IMR-90 (cell line): ENCODE measurements at regions not wholly inside any gene's neighbourhood (a gene's known extent, or its start where the extent isn't known, plus 50 kb on each side); places are given as distances from the start of the nearest gene placed in this dataset.

Experiments
- ATAC-seq: fragments of 200-7000 bp; cut with Tn5 transposase; 2 replicates; pipeline ENCODE4 v1.9.1; 2020; ENCODE audit warnings: low read depth, mild to moderate bottlenecking, moderate library complexity
- BruUV-seq: library from RNA; stranded (reverse); fragments of 400-500 nt; replicated peaks from 2 replicates; lab custom pipeline; 2021; lab: Mats Ljungman, UMichigan
- CTCF ChIA-PET: fragments of 300-600 bp; formaldehyde crosslinking; extraction: SDS; loops from one replicate; lab custom pipeline; 2021; ENCODE audit warnings: antibody characterized with exemption; lab: Yijun Ruan, JAX
- POLR2A ChIA-PET: fragments of 300-600 bp; sonication (Branson Sonifier 250); formaldehyde crosslinking; loops from one replicate; lab custom pipeline; 2022; ENCODE audit warnings: antibody characterized with exemption; ENCODE audit not compliant: unreplicated experiment; lab: Charles Lee
- DNase-seq: peaks from one replicate; pipeline ENCODE4 v3.0.0; 2013
- H2AFZ ChIP-seq: replicated peaks from 2 replicates; pipeline ENCODE3; 2013; ENCODE audit warnings: low read length, mild to moderate bottlenecking; ENCODE audit not compliant: poor library complexity
- H2AK5ac ChIP-seq: 2 replicates; pipeline ENCODE4 v1.6.1; 2013; ENCODE audit warnings: low read depth, low read length, inconsistent platforms
- H2AK9ac ChIP-seq: replicated peaks from 2 replicates; pipeline ENCODE3; 2013; ENCODE audit warnings: mild to moderate bottlenecking, low read depth, low read length, moderate library complexity; ENCODE audit not compliant: poor library complexity
- H2BK120ac ChIP-seq: 2 replicates; pipeline ENCODE4 v1.6.1; 2013; ENCODE audit warnings: low read depth, low read length, inconsistent platforms
- H2BK15ac ChIP-seq: 3 replicates; pipeline ENCODE4 v1.6.1; 2013; ENCODE audit warnings: low read depth, low read length, inconsistent platforms
- H2BK20ac ChIP-seq: 2 replicates; pipeline ENCODE4 v1.6.1; 2013; ENCODE audit warnings: low read depth, mild to moderate bottlenecking, inconsistent platforms, low read length, moderate library complexity
- H2BK5ac ChIP-seq: 2 replicates; pipeline ENCODE4 v1.6.1; 2013; ENCODE audit warnings: mild to moderate bottlenecking, low read depth, low read length, inconsistent platforms; ENCODE audit not compliant: poor library complexity, severe bottlenecking
- H3K14ac ChIP-seq: replicated peaks from 2 replicates; pipeline ENCODE4 v1.6.1; 2013; ENCODE audit warnings: low read depth, low read length, inconsistent platforms
- H3K18ac ChIP-seq: 2 replicates; pipeline ENCODE4 v1.6.1; 2013; ENCODE audit warnings: low read depth, low read length, control low read depth
- H3K23ac ChIP-seq: 2 replicates; pipeline ENCODE4 v1.6.1; 2013; ENCODE audit warnings: low read depth, low read length, inconsistent platforms
- H3K27ac ChIP-seq: 2 replicates; pipeline ENCODE4 v1.5.1; 2013; ENCODE audit warnings: mild to moderate bottlenecking, control low read depth, low read length; ENCODE audit not compliant: insufficient read depth
- H3K27me3 ChIP-seq: 2 replicates; pipeline ENCODE4 v1.6.1; 2013; ENCODE audit warnings: low read length; ENCODE audit not compliant: control insufficient read depth, insufficient read depth
- H3K36me3 ChIP-seq: 2 replicates; pipeline ENCODE4 v1.6.1; 2013; ENCODE audit warnings: low read length, mixed read lengths; ENCODE audit not compliant: control insufficient read depth, insufficient read depth
- H3K4ac ChIP-seq: 2 replicates; pipeline ENCODE4 v1.6.1; 2013; ENCODE audit warnings: low read depth, low read length, inconsistent platforms
- H3K4me1 ChIP-seq: 2 replicates; pipeline ENCODE4 v1.6.1; 2013; ENCODE audit warnings: low read length, mixed read lengths; ENCODE audit not compliant: control insufficient read depth, insufficient read depth
- H3K4me2 ChIP-seq: 2 replicates; pipeline ENCODE4 v1.6.1; 2013; ENCODE audit warnings: low read depth, mild to moderate bottlenecking, control low read depth, low read length, moderate library complexity
- H3K4me3 ChIP-seq: 2 replicates; pipeline ENCODE4 v1.5.1; 2013; ENCODE audit warnings: low read depth, mild to moderate bottlenecking, control low read depth, low read length, moderate library complexity; ENCODE audit not compliant: insufficient read depth
- H3K56ac ChIP-seq: 2 replicates; pipeline ENCODE4 v1.6.1; 2013; ENCODE audit warnings: low read length, inconsistent platforms; ENCODE audit not compliant: insufficient read depth; ENCODE audit errors: extremely low read depth
- H3K79me1 ChIP-seq, 2 experiments: 2 replicates each; pipeline ENCODE4 v1.6.1; 2013; ENCODE audit warnings: low read length in 2 of 2, inconsistent platforms in 1 of 2, low read depth in 1 of 2
- H3K9ac ChIP-seq: 2 replicates; pipeline ENCODE4 v1.6.1; 2013; ENCODE audit warnings: low read depth, low read length, control low read depth
- H3K9me1 ChIP-seq: 2 replicates; pipeline ENCODE4 v1.6.1; 2013; ENCODE audit warnings: low read length, inconsistent platforms; ENCODE audit not compliant: insufficient read depth
- H3K9me3 ChIP-seq: 2 replicates; pipeline ENCODE4 v1.6.1; 2013; ENCODE audit warnings: low read length; ENCODE audit not compliant: control insufficient read depth, insufficient read depth
- H4K20me1 ChIP-seq: 2 replicates; pipeline ENCODE4 v1.6.1; 2013; ENCODE audit warnings: low read length, inconsistent platforms; ENCODE audit not compliant: insufficient read depth
- H4K5ac ChIP-seq: 2 replicates; pipeline ENCODE4 v1.6.1; 2013; ENCODE audit warnings: mild to moderate bottlenecking, low read depth, low read length, control low read depth
- H4K8ac ChIP-seq, 2 experiments: 2 replicates each; pipeline ENCODE4 v1.6.1; 2013; ENCODE audit warnings: low read depth in 2 of 2, low read length in 2 of 2, control low read depth in 1 of 2, inconsistent platforms in 1 of 2
- H4K91ac ChIP-seq: 2 replicates; pipeline ENCODE4 v1.6.1; 2013; ENCODE audit warnings: low read depth, low read length, inconsistent platforms; ENCODE audit not compliant: insufficient read depth
- BHLHE40 ChIP-seq: fragments of 150-350 bp; IDR thresholded peaks from 2 replicates; pipeline ENCODE4 v1.6.1; 2016; ENCODE audit warnings: mild to moderate bottlenecking, low read depth, low read length
- CEBPB ChIP-seq: IDR thresholded peaks from 2 replicates; pipeline ENCODE4 v1.6.1; 2012; ENCODE audit warnings: low read depth, low read length, improper control_type of control experiment
- CHD1 ChIP-seq: IDR thresholded peaks from 2 replicates; pipeline ENCODE4 v1.6.1; 2012; ENCODE audit warnings: low read depth, low read length, improper control_type of control experiment
- FOS ChIP-seq: fragments of 150-350 bp; IDR thresholded peaks from 2 replicates; pipeline ENCODE4 v1.6.1; 2016; ENCODE audit warnings: low read depth, low read length
- MAFK ChIP-seq: IDR thresholded peaks from 2 replicates; pipeline ENCODE4 v1.6.1; 2012; ENCODE audit warnings: low read depth, low read length, improper control_type of control experiment
- MXI1 ChIP-seq: IDR thresholded peaks from 2 replicates; pipeline ENCODE4 v1.6.1; 2012; ENCODE audit warnings: low read depth, mild to moderate bottlenecking, low read length, moderate library complexity, borderline replicate concordance
- NFE2L2 ChIP-seq: fragments of 150-350 bp; IDR thresholded peaks from 2 replicates; pipeline ENCODE4 v1.6.1; 2016; ENCODE audit warnings: low read depth, mild to moderate bottlenecking, low read length
- POLR2A ChIP-seq: IDR thresholded peaks from 2 replicates; pipeline ENCODE4 v1.6.1; 2012; ENCODE audit warnings: mild to moderate bottlenecking, low read depth, low read length
- RAD21 ChIP-seq: IDR thresholded peaks from 2 replicates; pipeline ENCODE4 v1.6.1; 2012; ENCODE audit warnings: low read length, improper control_type of control experiment
- RCOR1 ChIP-seq: IDR thresholded peaks from 2 replicates; pipeline ENCODE4 v1.6.1; 2012; ENCODE audit warnings: mild to moderate bottlenecking, low read length, improper control_type of control experiment; ENCODE audit not compliant: insufficient replicate concordance
- RFX5 ChIP-seq: IDR thresholded peaks from 2 replicates; pipeline ENCODE4 v1.8.0; 2012; ENCODE audit warnings: low read depth, mild to moderate bottlenecking, low read length, moderate library complexity
- SMC3 ChIP-seq: fragments of 150-350 bp; IDR thresholded peaks from 2 replicates; pipeline ENCODE4 v1.6.1; 2016; ENCODE audit warnings: low read depth, mild to moderate bottlenecking, antibody characterized with exemption, low read length, moderate library complexity
- WGBS, 2 experiments: methylation state at CpG; one replicate each; pipeline versions ENCODE4 v1.1.5 to v1.1.7; 2013; ENCODE audit warnings: missing lambda C conversion rate in 2 of 2; ENCODE audit not compliant: insufficient read length in 1 of 2; ENCODE audit errors: extremely low coverage in 2 of 2; 5-methylcytosine and 5-hydroxymethylcytosine counted together
- dilution Hi-C: fragments of 300-500 bp; cut with HindIII; formaldehyde crosslinking; loops from one replicate; pipeline ENCODE4 v1.14.3; 2018; ENCODE audit warnings: low sequenced_read_pairs; ENCODE audit not compliant: unreplicated experiment
- in situ Hi-C: fragments of 300-500 bp; cut with MboI; formaldehyde crosslinking; loops from 3 replicates; pipeline ENCODE4 v1.14.3; 2019; ENCODE audit warnings: low sequenced_read_pairs, inconsistent platforms, mixed read lengths
- intact Hi-C: fragments of 100-400 bp; cut with micrococcal nuclease; formaldehyde crosslinking; loops from 2 replicates; pipeline ENCODE4 v1.10.0; 2022
- TF ChIP-seq, protein P1 (sequence below): conservative IDR thresholded peaks from 2 replicates; pipeline ENCODE4 v1.5.1; 2012; ENCODE audit warnings: mild to moderate bottlenecking, low read depth, low read length, improper control_type of control experiment
- TF ChIP-seq, protein P2 (sequence below): fragments of 150-350 bp; IDR thresholded peaks from 2 replicates; pipeline ENCODE4 v1.6.1; 2016; ENCODE audit warnings: low read depth, mild to moderate bottlenecking, low read length, moderate library complexity, borderline replicate concordance
- TF ChIP-seq, protein P3 (sequence below): fragments of 150-350 bp; IDR thresholded peaks from 2 replicates; pipeline ENCODE4 v1.6.1; 2017; ENCODE audit warnings: mild to moderate bottlenecking, antibody characterized with exemption, low read length, low read depth

DNA sequence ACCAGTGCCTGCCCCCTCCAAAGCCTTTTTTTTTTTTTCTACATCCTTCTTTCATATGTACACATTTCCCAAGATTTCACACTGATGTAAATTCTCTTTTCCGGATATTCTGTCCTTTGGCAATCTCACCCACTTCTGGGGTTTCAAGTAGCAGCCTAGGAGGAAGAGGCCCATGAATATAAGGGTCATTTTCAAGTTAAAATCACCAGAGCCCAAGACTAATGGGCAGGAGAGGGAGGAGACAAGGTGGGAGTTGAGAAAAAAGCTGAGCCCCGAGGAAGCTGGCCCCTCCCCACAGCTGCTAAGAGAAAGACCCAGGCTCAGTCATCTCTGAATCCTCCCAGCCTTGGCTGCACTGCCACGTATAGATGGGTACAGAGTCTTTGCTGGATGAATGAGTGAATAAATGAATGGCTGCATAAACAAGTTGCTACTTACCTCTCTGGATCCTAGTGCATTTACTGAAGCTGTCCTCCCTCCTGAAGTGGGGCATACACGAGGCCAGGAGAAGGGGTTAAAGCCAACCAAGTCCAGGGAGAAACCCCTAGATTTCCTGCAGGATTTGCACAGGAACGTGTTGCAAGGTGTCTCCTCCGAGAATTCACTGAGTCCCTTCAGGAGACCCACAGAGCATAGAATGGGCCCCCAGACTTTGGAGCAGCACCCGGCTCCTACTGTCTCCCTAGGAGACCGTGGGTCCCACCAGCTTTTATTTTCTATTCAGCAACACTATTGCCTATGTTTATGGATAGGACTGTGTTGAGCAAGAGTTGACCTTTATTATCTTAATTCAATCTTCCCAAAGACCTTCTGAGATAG, 100.8 kb upstream of the LIPC start:
- peak overlapping the region; percentile 99 for H2BK15ac ChIP-seq
- no peaks in the 10 kb centered on the region for H3K36me3 ChIP-seq
- peak overlapping the region; percentile 92 for H2BK5ac ChIP-seq
- intact Hi-C loops = loop anchor here (5.0 kb wide), 3 partner anchors 104 to 416 kb away; partner anchors contain the start of gene ADAM10
- peak overlapping the region; percentile 95 to 98 for H4K8ac ChIP-seq
- H3K4ac ChIP-seq = peak overlapping the region; percentile 98
- H3K56ac ChIP-seq = peak overlapping the region; percentile 65; the same call in 1 of the 2 replicates
- H2AFZ ChIP-seq = peak overlapping the region; percentile 68
- peak overlapping the region; percentile 66 for H2AK9ac ChIP-seq
- peak overlapping the region; percentile 98 for H2AK5ac ChIP-seq
- peaks cover 16% of the 10 kb centered on the region for H3K9me1 ChIP-seq
- in situ Hi-C loops = no loop called here
- H2BK120ac ChIP-seq = peak overlapping the region; percentile 96
- peak overlapping the region; percentile 6; the same call in 1 of the 2 replicates for H3K4me2 ChIP-seq
- peak overlapping the region; percentile 98 for H4K91ac ChIP-seq
- H2BK20ac ChIP-seq = peak overlapping the region; percentile 98
- H3K9me3 ChIP-seq = peaks cover 4% of the 10 kb centered on the region; the same call in 1 of the 2 replicates
- peak overlapping the region; percentile 35 for H3K9ac ChIP-seq
- CTCF ChIA-PET = interaction anchor here (0.8 kb wide), 1 partner anchor 53 kb away, joined by 7 read pairs; no protein-coding TSS in a partner anchor
- ATAC-seq = no peak
- BruUV-seq = no TSS peak
- no CpG with 5 or more reads among the region's 8 CpGs for WGBS, 2 experiments
- peak overlapping the region; percentile 99 for H3K14ac ChIP-seq
- DNase-seq = no peak
- H3K23ac ChIP-seq = peak overlapping the region; percentile 55
- H3K27ac ChIP-seq = peak overlapping the region; percentile 86
- H3K79me1 ChIP-seq = peaks cover 0 to 10% of the 10 kb centered on the region in 2 experiments; a peak in 3 of 4 replicates
- H3K4me1 ChIP-seq = peaks cover 25% of the 10 kb centered on the region
- H4K20me1 ChIP-seq = no peaks in the 10 kb centered on the region
- H3K18ac ChIP-seq = peak overlapping the region; percentile 82
- dilution Hi-C loops = no loop called here
- peak overlapping the region; percentile 68 for H4K5ac ChIP-seq
- POLR2A ChIA-PET = no interaction called here
- H3K27me3 ChIP-seq = no peaks in the 10 kb centered on the region
- H3K4me3 ChIP-seq = no peak overlapping the region
- TF ChIP-seq SMC3 (no peak), CHD1 (no peak), BHLHE40 (no peak), RCOR1 (no peak), RAD21 (no peak), CEBPB (no peak), MAFK (no peak), NFE2L2 (no peak), RFX5 (no peak), FOS (no peak), POLR2A (no peak), MXI1 (no peak)
- TF ChIP-seq, protein P1, sequence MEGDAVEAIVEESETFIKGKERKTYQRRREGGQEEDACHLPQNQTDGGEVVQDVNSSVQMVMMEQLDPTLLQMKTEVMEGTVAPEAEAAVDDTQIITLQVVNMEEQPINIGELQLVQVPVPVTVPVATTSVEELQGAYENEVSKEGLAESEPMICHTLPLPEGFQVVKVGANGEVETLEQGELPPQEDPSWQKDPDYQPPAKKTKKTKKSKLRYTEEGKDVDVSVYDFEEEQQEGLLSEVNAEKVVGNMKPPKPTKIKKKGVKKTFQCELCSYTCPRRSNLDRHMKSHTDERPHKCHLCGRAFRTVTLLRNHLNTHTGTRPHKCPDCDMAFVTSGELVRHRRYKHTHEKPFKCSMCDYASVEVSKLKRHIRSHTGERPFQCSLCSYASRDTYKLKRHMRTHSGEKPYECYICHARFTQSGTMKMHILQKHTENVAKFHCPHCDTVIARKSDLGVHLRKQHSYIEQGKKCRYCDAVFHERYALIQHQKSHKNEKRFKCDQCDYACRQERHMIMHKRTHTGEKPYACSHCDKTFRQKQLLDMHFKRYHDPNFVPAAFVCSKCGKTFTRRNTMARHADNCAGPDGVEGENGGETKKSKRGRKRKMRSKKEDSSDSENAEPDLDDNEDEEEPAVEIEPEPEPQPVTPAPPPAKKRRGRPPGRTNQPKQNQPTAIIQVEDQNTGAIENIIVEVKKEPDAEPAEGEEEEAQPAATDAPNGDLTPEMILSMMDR = no peak
- TF ChIP-seq, protein P2, sequence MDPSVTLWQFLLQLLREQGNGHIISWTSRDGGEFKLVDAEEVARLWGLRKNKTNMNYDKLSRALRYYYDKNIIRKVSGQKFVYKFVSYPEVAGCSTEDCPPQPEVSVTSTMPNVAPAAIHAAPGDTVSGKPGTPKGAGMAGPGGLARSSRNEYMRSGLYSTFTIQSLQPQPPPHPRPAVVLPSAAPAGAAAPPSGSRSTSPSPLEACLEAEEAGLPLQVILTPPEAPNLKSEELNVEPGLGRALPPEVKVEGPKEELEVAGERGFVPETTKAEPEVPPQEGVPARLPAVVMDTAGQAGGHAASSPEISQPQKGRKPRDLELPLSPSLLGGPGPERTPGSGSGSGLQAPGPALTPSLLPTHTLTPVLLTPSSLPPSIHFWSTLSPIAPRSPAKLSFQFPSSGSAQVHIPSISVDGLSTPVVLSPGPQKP = no peak
- TF ChIP-seq, protein P3, sequence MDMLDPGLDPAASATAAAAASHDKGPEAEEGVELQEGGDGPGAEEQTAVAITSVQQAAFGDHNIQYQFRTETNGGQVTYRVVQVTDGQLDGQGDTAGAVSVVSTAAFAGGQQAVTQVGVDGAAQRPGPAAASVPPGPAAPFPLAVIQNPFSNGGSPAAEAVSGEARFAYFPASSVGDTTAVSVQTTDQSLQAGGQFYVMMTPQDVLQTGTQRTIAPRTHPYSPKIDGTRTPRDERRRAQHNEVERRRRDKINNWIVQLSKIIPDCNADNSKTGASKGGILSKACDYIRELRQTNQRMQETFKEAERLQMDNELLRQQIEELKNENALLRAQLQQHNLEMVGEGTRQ = no peak
